ENCODE measurements at regions not wholly inside any gene's neighbourhood (a gene's known extent, or its start where the extent isn't known, plus 50 kb on each side); places are given as distances from the start of the nearest gene placed in this dataset.

- no peak for DNase-seq (ENCODE audit: extremely low read depth, low read depth, low spot score)
These were observed 119.6 kb downstream of the CBLL2 start for GRCh38 chrX:22392133-22392948.

GRCh38 chrX:22395372-22395771, 122.7 kb downstream of the CBLL2 start:
- DNase-seq (ENCODE audit: extremely low read depth, low read depth, low spot score) = no peak

GRCh38 chrX:22396408-22396807, 123.7 kb downstream of the CBLL2 start:
- DNase-seq (ENCODE audit: extremely low read depth, low read depth, low spot score) = no peak

- no peak for DNase-seq (ENCODE audit: extremely low read depth, low read depth, low spot score)
These were observed 124.9 kb downstream of the CBLL2 start for GRCh38 chrX:22397566-22397965.

- DNase-seq (ENCODE audit: extremely low read depth, low read depth, low spot score) = no peak
These were observed 126.9 kb downstream of the CBLL2 start for GRCh38 chrX:22399437-22400192.

GRCh38 chrX:22404297-22404696, 131.6 kb downstream of the CBLL2 start:
- DNase-seq (ENCODE audit: extremely low read depth, low read depth, low spot score) = no peak

GRCh38 chrX:22406201-22406737, 133.6 kb downstream of the CBLL2 start:
- DNase-seq (ENCODE audit: extremely low read depth, low read depth, low spot score) = no peak

- DNase-seq (ENCODE audit: extremely low read depth, low read depth, low spot score) = no peak
These were observed 136.7 kb downstream of the CBLL2 start for GRCh38 chrX:22409418-22409817.

GRCh38 chrX:22424122-22424915, 151.6 kb downstream of the CBLL2 start:
- DNase-seq (ENCODE audit: extremely low read depth, low read depth, low spot score) = no peak

- no peak for DNase-seq (ENCODE audit: extremely low read depth, low read depth, low spot score)
These were observed 152.2 kb downstream of the CBLL2 start for GRCh38 chrX:22424919-22425318.

- no peak for DNase-seq (ENCODE audit: extremely low read depth, low read depth, low spot score)
These were observed 157.0 kb downstream of the CBLL2 start for GRCh38 chrX:22429704-22430103.

GRCh38 chrX:22430701-22431100, 158.0 kb downstream of the CBLL2 start:
- no peak for DNase-seq (ENCODE audit: extremely low read depth, low read depth, low spot score)

GRCh38 chrX:22433292-22434070, 160.8 kb downstream of the CBLL2 start:
- no peak for DNase-seq (ENCODE audit: extremely low read depth, low read depth, low spot score)

- DNase-seq (ENCODE audit: extremely low read depth, low read depth, low spot score) = no peak
These were observed 173.2 kb downstream of the CBLL2 start for GRCh38 chrX:22445880-22446279.

GRCh38 chrX:22462959-22463358, 190.2 kb downstream of the CBLL2 start:
- no peak for DNase-seq (ENCODE audit: extremely low read depth, low read depth, low spot score)

- no peak for DNase-seq (ENCODE audit: extremely low read depth, low read depth, low spot score)
These were observed 194.9 kb downstream of the CBLL2 start for GRCh38 chrX:22467571-22467970.

GRCh38 chrX:22481436-22481835, 208.7 kb downstream of the CBLL2 start:
- DNase-seq (ENCODE audit: extremely low read depth, low read depth, low spot score) = no peak

- DNase-seq (ENCODE audit: extremely low read depth, low read depth, low spot score) = no peak
These were observed 213.6 kb downstream of the CBLL2 start for GRCh38 chrX:22486296-22486695.

- no peak for DNase-seq (ENCODE audit: extremely low read depth, low read depth, low spot score)
These were observed 244.2 kb downstream of the CBLL2 start for GRCh38 chrX:22516893-22517292.

GRCh38 chrX:22520128-22520828, 247.6 kb downstream of the CBLL2 start:
- DNase-seq (ENCODE audit: extremely low read depth, low read depth, low spot score) = no peak

All from glomerular endothelial cell (primary cell).